Suprapubic skin (tissue), 4 donors: ENCODE measurements at regions not wholly inside any gene's neighbourhood (a gene's known extent, or its start where the extent isn't known, plus 50 kb on each side); places are given as distances from the start of the nearest gene placed in this dataset.

Source experiments
- DNase-seq, 2 donors: peaks; one replicate each; pipeline ENCODE4 v3.0.0-alpha.2; 2019; ENCODE audit warnings: low spot score in 2 of 2
- H3K27ac ChIP-seq: fragments of 200-600 bp; sonication (generic); one replicate; pipeline ENCODE4 v1.5.1; 2019
- H3K27me3 ChIP-seq: fragments of 200-600 bp; sonication (generic); one replicate; pipeline ENCODE4 v1.5.1; 2019
- H3K36me3 ChIP-seq: fragments of 200-600 bp; sonication (generic); one replicate; pipeline ENCODE4 v1.5.1; 2019
- H3K4me1 ChIP-seq: fragments of 200-600 bp; sonication (generic); one replicate; pipeline ENCODE4 v1.5.1; 2019
- H3K4me3 ChIP-seq: fragments of 200-600 bp; sonication (generic); one replicate; pipeline ENCODE4 v1.5.1; 2019; ENCODE audit warnings: mild to moderate bottlenecking
- H3K9me3 ChIP-seq: fragments of 200-600 bp; sonication (generic); one replicate; pipeline ENCODE4 v1.5.1; 2019
- CTCF ChIP-seq, 2 donors: fragments of 200-600 bp in 1 of 2; fragments of 450-650 bp in 1 of 2; sonication (generic) in 1 of 2; IDR thresholded peaks; one replicate each; pipeline ENCODE4 v1.5.1; 2016 to 2019; ENCODE audit warnings: antibody characterized with exemption in 2 of 2, mild to moderate bottlenecking in 1 of 2, moderate library complexity in 1 of 2
- EP300 ChIP-seq: sonication (generic); formaldehyde crosslinking; IDR thresholded peaks from one replicate; pipeline ENCODE4 v1.6.1; 2017; ENCODE audit warnings: antibody characterized with exemption
- POLR2A ChIP-seq, 2 donors: fragments of 450-650 bp; IDR thresholded peaks; one replicate each; pipeline ENCODE4 v1.6.1; 2017; ENCODE audit warnings: antibody characterized with exemption in 2 of 2, mild to moderate bottlenecking in 2 of 2, moderate library complexity in 2 of 2
- POLR2AphosphoS5 ChIP-seq, 3 donors: sonication (generic); formaldehyde crosslinking; IDR thresholded peaks; one replicate each; pipeline ENCODE4 v1.6.1; 2017; ENCODE audit warnings: antibody characterized with exemption in 3 of 3
- WGBS: methylation state at CpG from one replicate; pipeline ENCODE4 v1.1.5; 2018; 5-methylcytosine and 5-hydroxymethylcytosine counted together

- Histone ChIP-seq H3K9me3 (no peaks in the 10 kb centered on the region), H3K36me3 (no peaks in the 10 kb centered on the region), H3K4me1 (no peaks in the 10 kb centered on the region), H3K27ac (no peak overlapping the region), H3K27me3 (no peaks in the 10 kb centered on the region), H3K4me3 (no peak overlapping the region)
- no peak for TF ChIP-seq CTCF (IDR thresholded peaks at IDR 0.05)
- DNase-seq: no peak
- 24% methylated on average over 3 of the region's 3 CpGs for WGBS
These were observed 256.9 kb upstream of the RASA1 start for GRCh38 chr5:87010736-87011135.

GRCh38 chr5:87015901-87016300, 251.8 kb upstream of the RASA1 start:
- H3K4me1 ChIP-seq: peaks cover 12% of the 10 kb centered on the region
- no peak overlapping the region for H3K27ac ChIP-seq
- WGBS: 66% methylated on average over 1 of the region's 1 CpG
- H3K9me3 ChIP-seq: no peaks in the 10 kb centered on the region
- no peak overlapping the region for H3K4me3 ChIP-seq
- TF ChIP-seq POLR2AphosphoS5 (IDR thresholded peaks at IDR 0.05): no peak
- TF ChIP-seq CTCF (IDR thresholded peaks at IDR 0.05): no peak
- TF ChIP-seq EP300: no peak
- TF ChIP-seq POLR2A (IDR thresholded peaks at IDR 0.05): no peak
- no peaks in the 10 kb centered on the region for H3K36me3 ChIP-seq
- no peaks in the 10 kb centered on the region for H3K27me3 ChIP-seq
- no peak for DNase-seq

DNA sequence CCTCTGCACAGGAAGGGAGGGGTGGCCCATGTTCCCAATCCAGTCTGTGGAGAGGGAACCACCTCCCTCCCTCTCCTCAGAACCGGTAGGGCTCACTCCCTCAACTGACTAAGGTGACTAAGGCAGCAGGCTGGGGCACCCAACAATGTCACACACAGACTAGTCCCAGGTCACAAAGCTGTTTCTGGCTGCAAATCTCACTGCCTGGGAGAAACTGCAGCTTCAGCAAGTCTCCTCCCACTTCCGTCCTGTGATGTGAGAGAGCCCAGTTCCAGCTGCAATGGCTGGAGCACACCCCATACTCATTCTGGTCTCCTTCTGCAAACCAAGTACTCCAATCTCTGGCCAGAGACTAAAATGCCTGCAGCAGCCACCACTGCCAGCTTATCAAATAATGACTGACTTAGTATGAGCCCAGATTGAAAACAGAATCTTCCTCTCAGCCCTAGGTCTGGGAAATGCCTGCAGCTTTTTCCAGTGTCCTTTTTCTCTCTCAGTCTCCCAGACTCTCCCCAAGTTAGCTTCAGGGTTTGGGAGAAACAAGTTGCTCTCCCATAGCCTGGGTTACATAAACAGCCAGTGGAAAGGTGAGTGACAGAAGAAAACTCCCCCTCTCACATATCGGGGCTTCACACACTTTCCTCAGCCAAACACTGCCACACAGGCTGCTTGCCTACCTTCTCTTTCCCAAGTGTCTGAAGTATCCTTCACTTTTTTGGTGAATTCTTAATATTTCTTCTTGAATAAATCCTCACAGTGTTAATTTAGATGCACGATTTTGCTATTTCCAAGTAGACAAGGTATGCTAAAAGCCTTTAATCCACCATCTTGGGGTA, 247.4 kb upstream of the RASA1 start:
- no peak overlapping the region for H3K27ac ChIP-seq
- H3K36me3 ChIP-seq: no peaks in the 10 kb centered on the region
- no peaks in the 10 kb centered on the region for H3K9me3 ChIP-seq
- DNase-seq: peak in 1 of 2 donors; percentile 55
- WGBS: 21% methylated on average over 4 of the region's 4 CpGs
- no peak overlapping the region for H3K4me3 ChIP-seq
- TF ChIP-seq POLR2AphosphoS5 (IDR thresholded peaks at IDR 0.05): no peak
- TF ChIP-seq POLR2A (IDR thresholded peaks at IDR 0.05): no peak
- no peak for TF ChIP-seq CTCF (IDR thresholded peaks at IDR 0.05)
- no peak for TF ChIP-seq EP300
- H3K4me1 ChIP-seq: peaks cover 12% of the 10 kb centered on the region
- H3K27me3 ChIP-seq: no peaks in the 10 kb centered on the region

- no peak overlapping the region for H3K4me3 ChIP-seq
- 42% methylated on average over 6 of the region's 6 CpGs for WGBS
- no peaks in the 10 kb centered on the region for H3K9me3 ChIP-seq
- peaks cover 12% of the 10 kb centered on the region for H3K4me1 ChIP-seq
- no peaks in the 10 kb centered on the region for H3K36me3 ChIP-seq
- no peaks in the 10 kb centered on the region for H3K27me3 ChIP-seq
- TF ChIP-seq EP300 (no peak), POLR2A (IDR thresholded peaks at IDR 0.05) (no peak), CTCF (IDR thresholded peaks at IDR 0.05) (no peak), POLR2AphosphoS5 (IDR thresholded peaks at IDR 0.05) (no peak)
- no peak overlapping the region for H3K27ac ChIP-seq
- no peak for DNase-seq
These were observed 245.3 kb upstream of the RASA1 start for GRCh38 chr5:87022415-87022814.

DNA sequence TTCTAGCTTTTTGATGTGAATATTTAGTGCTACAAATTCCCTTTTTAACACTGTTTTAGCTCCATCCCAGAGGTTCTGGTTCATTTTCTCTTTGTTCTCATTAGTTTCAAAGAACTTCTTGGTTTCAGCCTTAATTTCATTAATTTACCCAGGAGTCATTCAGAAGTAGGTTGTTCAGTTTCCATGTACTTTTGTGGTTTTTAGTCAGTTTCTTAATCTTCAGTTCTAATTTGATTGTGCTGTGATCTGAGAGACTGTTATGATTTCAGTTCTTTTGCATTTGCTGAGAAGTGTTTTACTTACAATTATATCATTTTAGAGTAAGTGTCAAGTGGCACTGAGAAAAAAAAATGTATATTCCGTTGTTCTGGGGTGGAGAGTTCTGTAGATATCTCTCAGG, 240.1 kb upstream of the RASA1 start:
- TF ChIP-seq EP300 (no peak), POLR2A (IDR thresholded peaks at IDR 0.05) (no peak), POLR2AphosphoS5 (IDR thresholded peaks at IDR 0.05) (no peak), CTCF (IDR thresholded peaks at IDR 0.05) (no peak)
- no peak overlapping the region for H3K27ac ChIP-seq
- 67% methylated on average over 1 of the region's 1 CpG for WGBS

More for the DNA sequence above, 240.1 kb upstream of the RASA1 start:
- Histone ChIP-seq H3K36me3 (no peaks in the 10 kb centered on the region), H3K27me3 (no peaks in the 10 kb centered on the region), H3K4me1 (no peaks in the 10 kb centered on the region), H3K9me3 (no peaks in the 10 kb centered on the region), H3K4me3 (no peak overlapping the region)
- no peak for DNase-seq
